Large intestine (tissue), 3 donors: ENCODE measurements at regions not wholly inside any gene's neighbourhood (a gene's known extent, or its start where the extent isn't known, plus 50 kb on each side); places are given as distances from the start of the nearest gene placed in this dataset.

Experiments
- DNase-seq, 2 donors: peaks; one replicate each; pipeline versions ENCODE4 v3.0.0 to v3.0.0-alpha.2; 2013
- H3K27ac ChIP-seq: one replicate; pipeline ENCODE4 v1.5.1; 2013; ENCODE audit warnings: low read length
- H3K27me3 ChIP-seq: 2 replicates; pipeline ENCODE4 v1.6.1; 2013; ENCODE audit warnings: low read length; ENCODE audit not compliant: control insufficient read depth, insufficient read depth
- H3K36me3 ChIP-seq: 2 replicates; pipeline ENCODE4 v1.6.1; 2013; ENCODE audit warnings: low read length; ENCODE audit not compliant: control insufficient read depth, insufficient read depth
- H3K4me1 ChIP-seq: one replicate; pipeline ENCODE4 v1.6.1; 2013; ENCODE audit warnings: low read length; ENCODE audit not compliant: control insufficient read depth, insufficient read depth
- H3K4me3 ChIP-seq: one replicate; pipeline ENCODE4 v1.5.1; 2013; ENCODE audit warnings: low read length
- H3K9me3 ChIP-seq: one replicate; pipeline ENCODE4 v1.6.1; 2013; ENCODE audit warnings: mild to moderate bottlenecking, low read depth, low read length, moderate library complexity; ENCODE audit not compliant: control insufficient read depth
- WGBS: methylation state at CpG from one replicate; pipeline ENCODE4 v1.1.5; 2013; ENCODE audit warnings: low lambda C conversion rate; ENCODE audit not compliant: insufficient coverage; 5-methylcytosine and 5-hydroxymethylcytosine counted together

DNA sequence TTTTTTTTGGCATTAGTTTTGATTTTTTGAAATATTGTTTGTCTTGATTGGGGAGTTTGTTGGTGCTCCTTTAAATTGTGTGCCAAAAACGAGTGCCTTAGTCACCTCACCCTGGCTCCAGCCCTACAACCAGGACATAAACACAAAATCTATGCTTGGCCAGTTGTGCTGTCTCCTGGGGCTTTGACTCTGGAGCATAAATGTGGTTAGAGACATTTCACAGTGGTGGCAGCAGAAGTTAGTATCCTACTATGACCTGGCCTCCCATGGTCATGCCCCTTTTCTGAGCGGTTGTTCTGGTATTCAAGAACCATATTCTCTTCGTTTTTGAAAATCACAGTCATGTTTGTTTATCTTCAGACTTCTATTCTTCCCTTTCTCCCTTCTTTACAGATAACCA, 70.7 kb upstream of the PSMA6 start:
- no peak for DNase-seq
- no peak overlapping the region for H3K27ac ChIP-seq
- H3K4me3 ChIP-seq = no peak overlapping the region
- H3K9me3 ChIP-seq = no peaks in the 10 kb centered on the region
- peaks cover 2% of the 10 kb centered on the region for H3K36me3 ChIP-seq
- WGBS = 100% methylated on average over 2 of the region's 3 CpGs
- no peaks in the 10 kb centered on the region for H3K4me1 ChIP-seq
- no peaks in the 10 kb centered on the region for H3K27me3 ChIP-seq

DNA sequence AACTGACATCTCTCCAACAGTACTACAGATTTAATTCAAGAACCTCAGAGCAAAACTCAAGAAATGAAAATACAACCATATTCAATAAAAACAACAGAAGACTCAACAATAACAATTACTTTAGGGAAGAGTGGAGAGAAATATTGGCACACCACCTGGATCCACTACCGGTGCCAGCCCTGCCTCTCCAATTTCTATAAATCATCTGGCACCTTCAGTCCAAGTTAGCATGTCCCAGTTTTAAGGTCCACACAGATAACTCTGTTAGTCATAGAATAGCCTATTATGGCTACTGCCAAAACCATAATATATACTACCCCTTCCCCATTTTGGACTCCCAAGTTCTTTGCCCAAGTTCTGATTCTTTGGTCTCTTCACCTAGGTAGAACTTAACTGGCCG, 69.9 kb upstream of the PSMA6 start:
- H3K4me1 ChIP-seq = no peaks in the 10 kb centered on the region
- H3K27ac ChIP-seq = no peak overlapping the region
- no peaks in the 10 kb centered on the region for H3K27me3 ChIP-seq
- peaks cover 2% of the 10 kb centered on the region for H3K36me3 ChIP-seq
- no peak overlapping the region for H3K4me3 ChIP-seq
- no peak for DNase-seq
- WGBS = no CpG with 5 or more reads among the region's 2 CpGs
- H3K9me3 ChIP-seq = no peaks in the 10 kb centered on the region

DNA sequence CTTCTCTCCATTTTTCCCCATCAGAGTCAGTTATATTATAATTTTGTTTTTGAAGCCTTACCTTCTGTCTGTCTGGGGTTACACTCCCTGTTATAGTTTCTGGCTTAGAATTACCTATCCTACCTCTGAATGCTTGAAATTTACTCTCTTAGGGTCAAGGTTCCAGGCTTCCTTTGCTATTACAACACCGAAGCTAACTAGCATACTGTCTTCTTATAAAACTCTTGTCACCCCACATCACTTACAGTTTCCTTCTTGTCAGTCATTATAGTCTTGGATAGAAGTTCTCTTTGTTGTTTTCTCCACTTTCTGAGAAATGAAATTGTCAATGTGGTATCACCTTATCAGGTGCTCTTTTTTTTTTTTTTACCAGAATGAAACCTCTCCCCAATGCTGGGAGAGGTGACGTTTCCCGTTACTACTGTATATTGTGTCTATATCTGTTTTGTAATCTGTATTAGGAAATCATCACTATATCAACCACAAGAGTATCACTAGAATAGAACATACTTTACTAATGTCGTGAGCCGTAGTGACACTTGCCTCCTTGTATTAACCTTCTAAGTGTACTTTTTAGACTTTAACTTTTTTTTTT, 69.2 kb upstream of the PSMA6 start:
- WGBS = no CpG with 5 or more reads among the region's 5 CpGs

DNA sequence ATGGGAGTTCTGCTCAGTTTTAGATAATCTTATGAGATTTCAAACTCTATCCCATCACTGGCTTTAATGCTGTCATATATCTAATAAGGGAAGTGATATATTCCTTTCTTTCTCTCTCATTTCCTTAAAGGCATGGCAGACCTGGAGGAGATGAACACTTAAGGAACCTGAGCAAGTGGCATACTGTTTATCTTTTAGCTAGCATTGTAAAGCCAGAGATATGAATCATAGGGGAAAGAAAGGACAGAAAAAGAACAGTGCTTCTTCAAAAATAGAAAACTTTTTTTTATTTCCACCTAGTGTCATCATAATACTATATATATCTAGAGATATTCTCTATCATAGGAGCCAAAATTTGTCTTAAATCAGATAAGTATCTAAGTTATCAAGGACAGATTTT, 68.3 kb upstream of the PSMA6 start:
- Histone ChIP-seq H3K27me3 (no peaks in the 10 kb centered on the region), H3K4me1 (no peaks in the 10 kb centered on the region), H3K9me3 (no peaks in the 10 kb centered on the region), H3K27ac (no peak overlapping the region), H3K4me3 (no peak overlapping the region), H3K36me3 (peaks cover 2% of the 10 kb centered on the region)
- DNase-seq = no peak

More for the DNA sequence above, 69.2 kb upstream of the PSMA6 start:
- no peak for DNase-seq
- Histone ChIP-seq H3K4me1 (no peaks in the 10 kb centered on the region), H3K4me3 (no peak overlapping the region), H3K9me3 (no peaks in the 10 kb centered on the region), H3K27ac (no peak overlapping the region), H3K36me3 (peaks cover 2% of the 10 kb centered on the region), H3K27me3 (no peaks in the 10 kb centered on the region)

DNA sequence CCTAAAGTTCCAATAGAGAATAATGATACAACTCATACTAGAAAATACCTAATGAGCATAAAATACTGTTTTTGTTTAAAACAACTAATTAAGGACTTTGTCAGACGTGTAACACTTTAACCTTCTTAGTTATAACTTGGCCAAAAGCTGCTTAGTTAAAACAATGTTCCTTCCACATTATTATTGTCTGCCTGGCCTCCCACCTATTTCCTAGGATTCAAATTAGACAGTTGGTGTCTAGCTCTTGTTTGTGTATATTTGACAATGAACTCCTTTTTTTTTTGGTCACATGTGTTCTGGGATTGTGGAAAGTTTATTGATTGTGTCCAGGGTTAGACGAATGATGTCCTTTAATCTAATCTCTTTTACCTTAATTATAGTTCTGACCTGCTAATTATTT, 67.6 kb upstream of the PSMA6 start:
- DNase-seq = no peak
- no peaks in the 10 kb centered on the region for H3K27me3 ChIP-seq
- no peak overlapping the region for H3K27ac ChIP-seq
- 91% methylated on average over 1 of the region's 2 CpGs for WGBS
- peaks cover 2% of the 10 kb centered on the region for H3K36me3 ChIP-seq
- H3K4me3 ChIP-seq = no peak overlapping the region
- no peaks in the 10 kb centered on the region for H3K4me1 ChIP-seq
- H3K9me3 ChIP-seq = no peaks in the 10 kb centered on the region

DNA sequence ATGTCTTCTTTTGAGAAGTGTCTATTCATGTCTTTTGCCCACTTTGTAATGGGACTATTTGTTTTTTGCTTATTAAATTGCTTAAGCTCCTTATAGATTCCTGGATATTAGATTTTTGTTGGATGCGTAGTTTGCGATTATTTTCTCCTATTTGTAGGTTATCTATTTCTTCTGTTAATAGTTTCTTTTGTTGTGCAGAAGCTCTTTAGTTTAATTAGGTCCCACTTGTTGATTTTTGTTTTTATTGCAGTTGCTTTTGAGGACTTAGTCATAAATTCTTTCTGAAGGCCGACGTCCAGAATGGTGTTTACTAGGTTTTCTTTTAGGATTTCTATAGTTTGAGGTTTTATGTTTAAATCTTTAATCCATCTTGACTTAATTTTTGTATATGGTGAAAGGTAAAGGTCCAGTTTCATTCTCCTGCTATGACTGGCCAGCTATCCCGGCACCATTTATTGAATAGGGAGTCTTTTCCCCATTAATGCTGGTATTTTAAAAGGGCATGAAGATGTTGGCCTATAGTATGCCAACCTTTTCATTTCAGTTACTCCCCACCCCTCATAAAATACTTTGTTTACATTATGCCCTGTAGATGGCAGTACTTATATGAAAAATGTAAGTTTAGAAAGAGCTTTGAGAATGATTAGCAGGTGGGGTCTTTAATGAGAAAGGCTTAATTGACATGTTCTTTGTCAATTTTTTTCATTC, 62.9 kb upstream of the PSMA6 start:
- H3K4me1 ChIP-seq = no peaks in the 10 kb centered on the region
- H3K27me3 ChIP-seq = no peaks in the 10 kb centered on the region
- no peaks in the 10 kb centered on the region for H3K36me3 ChIP-seq
- no peak overlapping the region for H3K27ac ChIP-seq
- H3K9me3 ChIP-seq = no peaks in the 10 kb centered on the region
- H3K4me3 ChIP-seq = no peak overlapping the region
- 73% methylated on average over 4 of the region's 5 CpGs for WGBS
- DNase-seq = no peak

DNA sequence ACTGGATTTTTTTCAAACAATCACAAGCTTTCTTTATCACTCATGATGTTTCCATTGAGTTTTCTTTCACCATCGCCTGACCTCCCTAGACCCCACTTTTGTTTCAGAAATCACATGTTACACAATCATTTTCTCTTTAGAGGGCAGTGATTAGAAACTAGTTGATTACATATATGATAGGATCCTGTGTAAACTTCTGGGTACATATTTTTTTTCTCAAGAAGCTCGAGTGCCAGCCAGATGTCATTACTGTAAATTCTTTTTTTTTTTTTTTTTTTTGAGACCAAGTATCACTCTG, 62.4 kb upstream of the PSMA6 start:
- DNase-seq = no peak
- Histone ChIP-seq H3K4me1 (no peaks in the 10 kb centered on the region), H3K27me3 (no peaks in the 10 kb centered on the region), H3K27ac (no peak overlapping the region), H3K4me3 (no peak overlapping the region), H3K36me3 (no peaks in the 10 kb centered on the region), H3K9me3 (no peaks in the 10 kb centered on the region)
- WGBS = 80% methylated on average over 1 of the region's 2 CpGs

DNA sequence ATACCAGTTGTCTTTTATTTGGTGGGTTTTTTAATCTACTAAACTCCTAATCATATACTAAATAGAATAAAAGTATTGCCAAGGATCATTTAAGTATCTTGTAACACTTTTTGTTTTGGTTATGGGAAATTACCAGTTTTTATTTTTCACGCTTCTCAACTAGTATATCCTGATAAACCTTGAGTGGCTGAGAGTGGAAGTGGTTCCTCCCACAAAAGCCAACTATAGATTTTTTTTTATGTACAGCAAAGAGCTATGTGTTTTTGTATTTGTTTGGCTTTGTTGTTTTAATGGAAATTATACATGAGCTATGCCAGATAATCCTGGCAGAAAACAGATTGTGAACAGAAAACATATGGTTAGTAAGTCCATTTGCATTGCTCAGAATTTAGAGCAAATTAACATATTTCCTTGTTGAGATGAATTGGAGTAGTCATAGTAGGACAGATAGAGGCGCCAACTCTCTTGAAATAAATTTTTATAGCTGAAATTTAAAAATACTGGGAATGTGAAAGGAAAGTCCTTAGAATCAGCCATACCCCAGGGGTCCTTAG, 60.9 kb upstream of the PSMA6 start:
- WGBS = 100% methylated on average over 1 of the region's 2 CpGs
- Histone ChIP-seq H3K36me3 (no peaks in the 10 kb centered on the region), H3K4me1 (no peaks in the 10 kb centered on the region), H3K27me3 (no peaks in the 10 kb centered on the region), H3K9me3 (no peaks in the 10 kb centered on the region), H3K4me3 (no peak overlapping the region), H3K27ac (no peak overlapping the region)
- no peak for DNase-seq

DNA sequence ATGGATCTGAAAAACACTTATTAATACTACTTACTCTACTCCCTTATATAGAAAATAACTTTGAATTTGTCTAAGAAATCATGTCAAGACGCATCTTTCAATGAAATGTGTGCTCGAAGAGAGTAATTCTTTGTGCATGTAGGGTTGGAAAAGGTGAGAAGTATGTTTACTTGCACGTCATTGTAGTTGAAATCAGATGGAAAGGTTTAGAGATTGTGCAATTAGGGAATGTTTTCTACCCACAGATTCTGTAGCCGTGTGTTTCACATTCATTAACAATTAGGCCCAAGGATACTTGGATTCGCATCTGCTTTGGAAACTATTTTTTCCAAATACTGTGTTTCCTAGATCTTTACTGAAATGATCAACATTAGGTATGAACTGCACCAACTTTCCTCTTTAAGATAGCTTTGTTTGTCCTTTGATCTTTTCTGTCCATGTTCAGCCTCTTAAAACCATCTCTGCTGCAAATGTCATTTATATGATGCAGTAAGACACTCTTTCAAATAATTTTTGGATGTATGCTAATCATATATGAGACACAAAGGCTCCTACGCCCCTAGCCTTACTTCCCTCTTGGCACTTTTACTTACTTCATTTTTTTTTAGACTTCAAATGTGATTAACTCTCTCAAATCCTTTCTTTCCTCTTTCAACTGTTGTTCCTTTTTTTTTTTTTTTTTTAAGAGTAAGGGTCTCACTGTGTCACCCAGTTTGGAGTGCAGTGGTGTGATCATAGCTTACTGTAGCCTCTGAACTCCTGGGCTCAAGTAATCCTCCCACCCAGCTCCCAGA, 58.0 kb upstream of the PSMA6 start:
- 91% methylated on average over 4 of the region's 6 CpGs for WGBS
- H3K36me3 ChIP-seq = peaks cover 2% of the 10 kb centered on the region
- H3K9me3 ChIP-seq = no peaks in the 10 kb centered on the region
- DNase-seq = no peak
- H3K4me1 ChIP-seq = no peaks in the 10 kb centered on the region
- H3K27ac ChIP-seq = no peak overlapping the region
- no peaks in the 10 kb centered on the region for H3K27me3 ChIP-seq
- no peak overlapping the region for H3K4me3 ChIP-seq

DNA sequence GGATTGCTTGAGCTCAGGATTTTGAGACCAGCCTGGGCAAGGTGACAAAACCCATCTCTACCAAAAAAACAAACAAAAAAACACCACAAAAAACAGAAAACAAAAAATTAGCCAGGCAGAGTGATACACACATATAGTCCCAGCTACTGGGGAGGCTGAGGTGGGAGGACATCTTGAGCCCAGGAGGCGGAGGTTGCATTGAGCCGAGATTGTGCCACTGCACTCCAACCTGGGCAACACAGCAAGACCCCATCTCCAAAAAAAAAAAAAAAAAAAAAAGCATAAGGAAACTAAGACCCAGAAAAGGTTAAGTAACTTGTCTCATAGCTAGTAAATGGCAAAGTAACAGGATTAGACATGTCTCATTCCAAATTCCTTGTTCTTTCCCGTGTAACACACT, 56.3 kb upstream of the PSMA6 start:
- Histone ChIP-seq H3K9me3 (no peaks in the 10 kb centered on the region), H3K27ac (no peak overlapping the region), H3K4me3 (no peak overlapping the region), H3K4me1 (no peaks in the 10 kb centered on the region), H3K36me3 (peaks cover 2% of the 10 kb centered on the region), H3K27me3 (no peaks in the 10 kb centered on the region)
- DNase-seq = no peak
- 83% methylated on average over 1 of the region's 3 CpGs for WGBS
